NCI-H1048 (cell line): ENCODE measurements at regions not wholly inside any gene's neighbourhood (a gene's known extent, or its start where the extent isn't known, plus 50 kb on each side); places are given as distances from the start of the nearest gene placed in this dataset.
"Not testable (repeated sequence)": the region's sequence is repeated elsewhere in the genome, so short reads cannot be mapped to it uniquely, and the experiment has no call there.

Experiments used
- DNase-seq: peaks from one replicate; lab custom pipeline; 2025; lab: John Stamatoyannopoulos, UW

GRCh38 chr2:76000425-76000824 is 289.7 kb upstream of the GCFC2 start:
- no peak for DNase-seq

- no peak for DNase-seq
These were observed 287.7 kb upstream of the GCFC2 start for GRCh38 chr2:75998451-75998850.

- DNase-seq: no peak
These were observed 284.0 kb upstream of the GCFC2 start for GRCh38 chr2:75994759-75995158.

GRCh38 chr2:75988622-75989021 is 277.9 kb upstream of the GCFC2 start:
- DNase-seq: not testable (repeated sequence)

GRCh38 chr2:75986617-75987016 is 275.9 kb upstream of the GCFC2 start:
- DNase-seq: no peak

GRCh38 chr2:75982719-75983118 is 272.0 kb upstream of the GCFC2 start:
- DNase-seq: no peak

- DNase-seq: no peak
These were observed 253.9 kb upstream of the GCFC2 start for GRCh38 chr2:75964646-75965045.

- no peak for DNase-seq
These were observed 249.8 kb upstream of the GCFC2 start for GRCh38 chr2:75960472-75961009.

GRCh38 chr2:75959724-75960471 is 249.2 kb upstream of the GCFC2 start:
- no peak for DNase-seq

- DNase-seq: no peak
These were observed 244.0 kb upstream of the GCFC2 start for GRCh38 chr2:75954761-75955160.

GRCh38 chr2:75952173-75952572 is 241.5 kb upstream of the GCFC2 start:
- no peak for DNase-seq

GRCh38 chr2:75949385-75950030 is 238.8 kb upstream of the GCFC2 start:
- no peak for DNase-seq

- DNase-seq: no peak
These were observed 225.6 kb upstream of the GCFC2 start for GRCh38 chr2:75936311-75936710.

GRCh38 chr2:75932996-75933395 is 222.3 kb upstream of the GCFC2 start:
- DNase-seq: no peak

- no peak for DNase-seq
These were observed 217.4 kb upstream of the GCFC2 start for GRCh38 chr2:75928093-75928492.

GRCh38 chr2:75925331-75926024 is 214.8 kb upstream of the GCFC2 start:
- no peak for DNase-seq

GRCh38 chr2:75922191-75922590 is 211.5 kb upstream of the GCFC2 start:
- no peak for DNase-seq

GRCh38 chr2:75920859-75921551 is 210.3 kb upstream of the GCFC2 start:
- no peak for DNase-seq

- no peak for DNase-seq
These were observed 205.3 kb upstream of the GCFC2 start for GRCh38 chr2:75915851-75916634.

- peak; percentile 49 for DNase-seq
These were observed 186.2 kb upstream of the GCFC2 start for GRCh38 chr2:75896779-75897366.

GRCh38 chr2:75894170-75894569 is 183.5 kb upstream of the GCFC2 start:
- DNase-seq: no peak
